Endometrium (tissue), 2 donors: ENCODE measurements at regions not wholly inside any gene's neighbourhood (a gene's known extent, or its start where the extent isn't known, plus 50 kb on each side); places are given as distances from the start of the nearest gene placed in this dataset.

Source experiments
- FAIRE-seq: peaks from 2 replicates; lab custom pipeline; 2012; peaks lifted over from hg19 to GRCh38; lab: Jason Lieb, UNC
- donor health status: control.
- donor health status: control.

DNA sequence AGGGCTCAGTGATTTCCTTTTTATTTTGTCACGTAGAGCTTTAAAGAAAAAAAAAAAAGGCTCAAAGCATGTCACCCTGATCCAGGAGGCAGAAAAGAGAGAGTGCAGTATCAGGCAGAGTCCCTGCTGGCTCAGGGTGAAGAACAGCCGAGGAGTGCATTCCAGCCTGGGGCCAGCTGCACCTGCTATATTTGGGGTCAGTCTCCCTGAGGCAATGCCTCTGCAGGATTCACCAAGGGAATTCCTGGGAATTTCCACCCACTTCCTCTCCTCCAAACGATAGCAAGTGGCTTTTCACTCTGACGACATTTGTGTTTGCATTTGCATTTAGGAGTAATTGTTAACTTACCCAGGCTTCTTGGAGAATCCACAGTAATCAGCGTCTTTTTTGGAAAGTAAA lies 202.9 kb upstream of the CTNNB1 start:
- no peak for FAIRE-seq

DNA sequence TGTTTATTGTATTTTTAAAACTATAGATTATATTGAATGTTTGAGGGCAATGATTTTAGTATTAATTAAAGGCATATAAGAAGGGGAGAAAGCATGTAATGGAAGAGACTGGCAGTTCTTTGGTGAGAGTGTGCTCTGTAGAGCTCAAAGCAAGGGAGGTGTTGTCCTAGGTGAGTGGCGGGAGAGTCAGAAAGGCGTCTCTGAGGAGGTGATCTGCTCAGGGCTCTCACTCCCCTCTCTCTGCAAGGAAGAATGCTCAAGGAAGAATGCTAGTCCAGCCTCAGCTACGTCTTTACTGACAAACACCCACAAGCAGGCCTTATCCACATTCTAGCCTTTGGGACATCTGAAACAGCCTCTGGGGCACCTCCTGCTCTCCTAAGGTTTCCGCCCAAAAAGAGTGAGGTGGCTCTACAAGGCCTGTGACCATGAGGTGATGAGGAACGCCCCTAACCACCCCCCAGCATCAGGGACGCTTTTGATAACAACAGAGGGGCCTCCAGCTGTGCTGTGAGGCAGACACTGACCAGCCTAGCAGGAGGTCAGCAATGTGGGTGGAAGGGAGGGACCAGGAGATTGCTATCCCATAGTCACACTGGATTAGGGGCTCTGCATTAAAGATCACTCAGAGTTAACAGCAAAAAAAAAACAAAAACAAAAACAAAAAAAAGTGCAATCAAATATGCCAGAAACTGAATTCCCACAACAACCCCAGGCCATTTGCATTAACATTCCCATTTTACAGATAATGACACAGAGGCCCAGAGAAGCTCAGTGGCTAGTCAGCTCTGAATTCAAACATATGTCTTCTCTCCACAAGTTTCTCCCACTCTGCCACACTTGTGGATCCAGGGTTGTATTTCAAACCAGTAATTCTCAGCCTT lies 202.2 kb upstream of the CTNNB1 start:
- no peak for FAIRE-seq

DNA sequence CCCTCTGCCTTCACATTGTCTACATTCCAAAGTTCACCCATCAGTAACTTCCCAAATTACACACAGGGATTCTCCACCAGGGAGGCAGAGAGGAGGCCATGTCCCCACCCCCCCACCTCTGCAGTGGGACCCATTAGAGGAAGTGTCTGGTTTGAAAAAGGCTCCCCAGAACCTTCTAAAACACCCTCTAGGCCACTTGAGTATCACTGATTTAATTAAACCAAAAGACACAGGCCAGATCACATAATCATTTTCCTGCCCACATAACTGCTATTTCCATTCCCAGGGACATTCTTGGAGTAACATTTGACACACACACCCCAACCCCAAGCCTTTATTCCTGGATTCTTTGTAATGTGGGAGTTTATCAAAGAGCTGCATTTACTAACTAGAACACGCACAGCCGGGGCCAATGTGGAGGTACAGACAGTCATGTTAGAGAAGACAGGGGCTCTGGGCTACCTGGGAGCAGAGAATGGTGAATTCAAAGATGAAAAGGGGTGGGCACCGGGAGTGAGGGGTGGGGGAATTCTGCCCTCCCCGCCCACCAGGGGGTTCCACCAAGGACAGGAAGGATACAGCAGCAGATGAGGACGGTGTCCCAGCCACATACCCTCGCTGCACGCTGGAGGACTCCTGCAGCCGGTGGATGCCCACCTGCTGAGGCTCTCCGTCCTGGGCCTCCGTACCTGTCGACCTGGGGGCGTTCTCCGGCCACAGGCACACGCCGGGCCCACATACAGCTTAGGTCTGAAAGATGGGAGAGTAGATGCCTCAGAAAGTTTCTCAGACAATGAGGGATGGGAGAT lies 201.4 kb upstream of the CTNNB1 start:
- no peak for FAIRE-seq

DNA sequence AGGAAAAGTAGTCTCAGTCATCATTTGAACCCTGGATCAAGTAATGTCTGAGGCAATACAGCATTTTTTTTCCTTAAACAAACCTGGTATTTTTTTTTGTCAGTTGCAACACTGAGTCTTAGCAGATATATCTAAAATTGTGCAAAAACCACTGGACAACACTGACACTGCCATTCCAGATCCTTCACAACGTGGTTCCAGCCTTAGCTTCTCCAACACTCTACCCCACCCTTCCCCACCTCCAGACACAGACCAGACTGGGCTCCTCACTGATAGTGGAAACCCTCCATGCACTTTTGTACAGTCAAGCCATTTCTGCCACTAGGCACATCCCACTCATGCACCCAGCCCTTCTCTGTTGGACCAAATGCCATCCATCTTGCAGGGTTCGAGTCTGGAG lies 199.6 kb upstream of the CTNNB1 start:
- no peak for FAIRE-seq

DNA sequence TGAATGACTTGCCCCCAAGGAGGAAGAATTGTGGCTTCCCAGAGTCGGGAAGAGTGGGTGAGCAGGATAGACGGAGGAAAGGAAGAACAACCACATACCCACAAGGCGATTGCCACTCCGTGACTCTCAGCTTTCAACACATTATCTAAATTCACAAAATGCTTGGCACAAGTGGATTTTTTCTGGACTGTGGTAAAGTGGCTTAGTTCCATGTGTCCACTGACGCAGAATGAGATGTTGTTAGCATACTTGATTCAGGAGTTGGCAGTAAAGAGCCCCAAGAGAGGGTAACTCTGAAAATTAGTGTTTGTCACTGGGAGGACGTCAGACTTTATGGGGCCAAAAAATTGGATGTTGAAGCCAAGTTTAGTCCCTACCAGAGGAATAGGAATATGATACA lies 198.8 kb upstream of the CTNNB1 start:
- no peak for FAIRE-seq

DNA sequence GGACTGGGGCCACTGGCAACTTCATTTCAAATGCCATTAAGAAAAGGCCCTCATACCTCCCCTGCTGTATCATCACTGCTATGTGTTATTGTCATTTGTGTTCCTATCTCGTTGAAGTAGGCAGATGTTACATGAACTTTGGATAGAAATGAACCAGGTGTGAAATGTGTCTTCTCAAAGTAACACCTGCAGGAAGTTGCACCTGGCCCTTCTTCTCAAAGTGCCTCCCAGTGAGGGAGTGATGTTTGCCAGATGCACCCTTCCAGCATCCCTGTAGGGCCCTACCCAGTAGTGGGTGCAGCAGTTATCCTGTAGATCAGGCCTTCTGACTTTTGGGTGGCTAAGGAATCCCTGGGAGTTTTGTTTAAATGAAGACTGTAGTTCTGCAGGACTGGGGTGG lies 197.7 kb upstream of the CTNNB1 start:
- no peak for FAIRE-seq

DNA sequence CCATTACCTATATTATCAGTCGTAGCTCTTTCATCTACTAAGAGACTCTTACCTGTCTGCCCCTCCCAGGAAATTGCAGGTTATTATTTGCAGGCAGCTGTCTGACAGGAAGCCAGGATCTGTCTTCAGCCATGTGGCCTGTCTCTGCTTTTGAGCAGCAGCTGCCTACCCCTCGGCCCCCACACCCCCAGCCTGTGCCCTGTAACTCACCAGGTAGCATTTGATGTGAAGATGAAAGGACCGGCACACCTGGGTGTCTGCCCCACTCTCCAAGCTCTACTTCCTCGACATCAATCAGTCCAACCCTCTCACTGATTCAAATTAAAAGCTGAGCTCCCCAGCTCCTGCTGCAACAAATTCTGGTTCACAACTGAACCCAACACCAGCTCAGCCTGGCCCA lies 197.2 kb upstream of the CTNNB1 start:
- FAIRE-seq = no peak

DNA sequence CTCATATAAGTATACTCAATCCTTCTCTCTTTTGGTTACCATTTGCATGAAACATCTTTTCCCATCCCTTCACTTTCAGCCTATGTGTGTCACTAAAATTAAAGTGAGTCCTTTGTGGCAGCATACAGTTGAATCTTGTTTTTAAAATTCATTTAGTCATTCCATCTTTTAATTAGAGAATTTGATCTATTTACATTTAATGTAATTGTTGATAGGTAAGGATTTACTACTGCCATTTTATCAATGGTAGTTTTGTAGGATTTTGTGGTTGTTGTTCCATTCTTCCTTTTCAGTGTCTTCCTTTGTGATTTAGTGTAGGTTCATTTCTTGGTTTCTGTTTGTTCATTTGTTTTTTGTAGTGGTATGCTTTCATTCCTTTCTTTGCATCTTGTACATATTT lies 191.9 kb upstream of the CTNNB1 start:
- FAIRE-seq = no peak

DNA sequence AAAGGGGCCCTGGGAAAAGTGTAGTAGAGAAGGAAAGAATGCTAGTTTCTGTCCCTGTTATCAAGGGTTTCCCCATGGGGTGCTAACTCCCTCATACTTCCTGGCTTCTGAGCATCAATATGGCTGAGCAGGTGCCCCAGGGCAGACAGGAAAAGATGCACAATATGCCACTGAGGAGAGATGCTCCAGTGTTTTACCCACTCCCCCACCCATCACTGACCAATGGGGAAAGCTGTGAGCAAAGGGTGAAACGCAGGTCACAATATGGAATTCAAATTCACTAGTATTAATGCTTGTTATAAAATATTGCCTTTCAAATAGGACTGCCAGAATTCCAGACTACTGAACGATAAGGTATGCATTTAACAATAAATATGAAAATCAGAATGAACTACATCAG lies 187.5 kb upstream of the CTNNB1 start:
- FAIRE-seq = no peak

DNA sequence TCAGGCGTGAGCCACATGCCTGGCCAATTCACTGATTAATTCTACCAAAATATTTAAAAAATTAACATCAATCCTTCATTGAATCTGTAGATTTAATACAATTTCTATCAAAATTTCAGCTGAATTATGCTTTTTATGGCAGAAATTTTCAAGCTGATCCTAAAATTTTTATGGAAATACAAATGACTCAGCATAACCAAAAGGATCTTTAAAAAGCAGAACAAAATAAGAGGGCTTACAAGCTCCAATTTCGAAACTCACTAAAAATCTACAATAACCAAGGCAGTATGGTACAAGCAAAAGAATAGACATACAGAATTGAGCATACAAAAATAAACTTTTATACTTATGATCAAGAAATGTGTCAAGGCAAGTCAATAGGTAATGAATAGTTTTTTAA lies 180.4 kb upstream of the CTNNB1 start:
- no peak for FAIRE-seq

DNA sequence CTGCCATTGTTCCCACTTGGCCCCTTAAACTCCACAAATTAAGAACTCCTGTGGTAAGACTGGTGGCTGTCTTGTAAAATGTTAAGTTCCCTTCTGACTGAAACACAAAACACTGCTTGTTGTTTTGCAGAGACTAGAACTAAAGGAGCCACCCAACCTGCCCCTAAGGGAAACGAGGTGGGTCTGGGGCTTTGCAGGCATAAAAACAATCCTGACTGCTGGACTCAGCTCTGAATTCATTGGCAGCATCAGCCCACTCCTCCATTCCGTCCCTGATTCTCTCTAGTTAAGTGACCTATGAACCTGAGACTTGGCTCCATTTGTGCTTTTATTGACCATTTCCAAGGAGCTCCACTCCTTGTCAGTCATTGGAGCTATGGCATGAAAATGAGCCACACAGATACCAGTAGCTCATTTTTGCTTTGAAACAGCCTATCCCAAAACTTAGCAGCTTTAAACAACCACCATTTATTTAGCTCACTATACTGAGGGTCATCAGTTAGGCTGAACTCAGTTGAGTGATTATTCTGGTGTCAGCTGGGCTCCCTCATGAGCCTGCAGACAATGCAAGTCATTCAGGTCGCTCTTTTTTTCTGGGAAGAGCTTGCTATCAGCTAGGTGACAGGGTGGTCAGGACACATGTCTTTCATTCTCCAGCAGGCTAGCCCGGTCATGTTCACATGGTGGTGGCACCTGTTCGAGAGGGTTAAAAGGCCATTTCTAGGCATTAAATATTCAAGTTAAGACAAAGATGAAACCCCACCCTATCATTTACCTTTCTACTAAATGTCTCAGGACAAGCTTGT lies 175.1 kb upstream of the CTNNB1 start:
- no peak for FAIRE-seq

DNA sequence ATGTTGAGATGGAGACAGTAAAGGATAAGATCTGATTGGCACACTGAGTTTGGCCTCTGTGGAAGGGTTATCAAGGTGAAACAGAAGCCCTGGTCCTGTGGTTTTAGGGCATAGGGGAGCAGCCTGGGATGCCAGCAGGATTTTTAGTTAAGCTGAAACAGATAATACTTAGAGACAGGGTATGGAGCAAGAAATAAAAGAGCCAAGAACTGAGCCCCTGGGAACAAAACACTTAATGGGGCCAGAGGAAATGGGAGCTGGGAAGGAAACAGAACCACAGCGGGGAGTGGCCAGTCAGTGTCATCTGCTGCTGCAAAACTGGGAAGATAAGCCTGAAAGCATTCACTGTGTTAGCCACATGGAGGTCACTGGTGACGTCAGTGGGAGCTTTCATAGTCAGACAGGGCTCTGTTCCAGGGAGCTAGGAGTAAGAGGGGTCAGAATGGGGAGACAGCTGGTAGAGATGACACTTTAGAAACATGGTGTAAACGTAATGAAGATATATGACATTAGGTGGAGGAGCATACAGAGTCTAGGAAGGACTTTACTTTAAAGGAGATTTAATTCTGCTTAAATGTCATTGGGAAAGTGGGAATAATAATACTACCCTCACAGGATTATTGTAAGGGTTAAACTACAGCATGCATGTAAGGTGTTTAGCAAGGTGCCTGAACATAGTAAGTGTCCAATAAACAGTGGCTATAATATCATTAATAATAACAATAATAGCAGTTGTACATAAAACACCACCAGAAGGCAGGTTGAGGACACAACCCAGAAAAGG lies 172.7 kb upstream of the CTNNB1 start:
- FAIRE-seq = no peak

DNA sequence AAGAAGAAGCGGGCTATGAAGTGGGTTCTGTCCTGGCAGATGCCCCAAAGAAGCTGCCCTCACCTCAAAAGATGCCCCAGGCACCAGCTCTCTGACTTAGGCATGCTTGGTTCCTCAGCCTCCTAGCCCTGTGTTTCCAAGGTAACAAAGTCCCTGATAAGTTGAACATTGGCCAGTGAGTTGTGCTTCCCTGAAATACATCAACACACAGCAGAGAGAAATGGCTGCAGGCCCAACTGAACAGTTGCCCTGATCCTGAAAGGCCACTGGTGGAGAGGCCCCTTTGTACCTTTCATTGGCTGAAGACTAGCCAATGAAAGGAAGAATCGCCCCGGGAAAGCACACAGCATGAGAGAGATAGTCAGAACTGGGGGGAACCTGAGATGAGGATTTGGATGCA lies 169.9 kb upstream of the CTNNB1 start:
- no peak for FAIRE-seq

DNA sequence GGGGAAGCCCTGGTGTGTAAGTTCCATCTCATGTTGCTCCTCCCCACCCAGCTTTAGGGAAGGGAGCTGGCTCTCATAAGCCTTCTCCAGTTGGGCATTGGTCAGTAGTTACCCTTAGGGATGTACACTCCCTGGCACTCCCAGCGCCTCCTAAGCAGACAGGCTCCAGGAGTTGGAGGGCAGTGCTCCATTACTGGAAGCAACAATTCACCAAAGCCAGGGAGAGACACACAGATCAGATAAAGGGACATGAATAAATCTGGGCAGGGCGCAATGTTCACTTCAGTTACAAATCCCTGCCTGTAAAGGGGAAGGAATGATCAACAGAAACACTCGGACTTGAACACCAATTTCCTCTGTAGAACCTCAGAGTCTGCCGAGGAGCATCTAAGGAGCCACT lies 169.1 kb upstream of the CTNNB1 start:
- no peak for FAIRE-seq

DNA sequence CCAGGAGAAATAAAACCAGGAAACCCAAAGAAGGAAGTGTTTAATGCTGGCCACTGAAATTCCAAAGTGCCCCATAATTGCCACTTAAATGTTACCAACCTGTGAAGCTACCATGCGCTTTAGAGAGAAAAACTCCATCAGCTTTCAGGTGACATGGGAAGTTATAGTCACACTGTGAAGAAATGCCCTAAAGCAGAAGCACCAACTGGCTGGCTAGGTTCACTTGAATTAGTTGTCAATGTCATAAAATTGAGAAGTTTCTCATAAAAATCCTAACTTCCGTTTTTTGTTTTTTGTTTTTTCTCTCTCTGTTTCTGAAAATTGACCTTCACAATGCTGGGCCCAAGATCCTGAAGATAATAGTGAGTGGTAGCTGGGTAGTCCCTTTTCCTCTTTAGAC lies 167.9 kb upstream of the CTNNB1 start:
- no peak for FAIRE-seq

DNA sequence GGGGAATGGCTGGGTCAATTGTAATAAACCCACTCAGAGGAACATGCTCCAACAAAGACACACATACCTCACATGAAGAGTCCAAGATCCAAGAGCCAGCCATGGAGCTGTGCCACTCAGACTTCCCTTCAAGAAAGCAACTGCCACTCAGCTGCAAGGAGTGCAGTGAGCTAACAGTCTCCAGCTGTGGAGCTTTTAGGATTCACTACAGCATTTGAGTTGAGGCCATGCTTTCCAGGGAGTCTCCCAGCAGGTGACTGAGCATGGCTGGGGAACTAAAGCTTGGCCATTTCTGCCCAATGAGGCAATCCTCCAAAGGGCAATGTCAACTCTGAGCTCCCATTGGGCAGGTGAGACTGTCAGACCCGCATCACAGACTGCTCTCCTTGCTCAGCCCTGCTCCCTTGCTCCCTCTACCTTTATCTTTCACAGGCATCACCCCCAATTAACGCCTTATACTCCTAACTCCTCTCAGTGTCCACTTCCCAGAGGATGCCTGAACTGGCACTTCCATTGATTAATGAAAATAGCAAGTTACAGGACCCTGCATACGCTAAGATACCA lies 165.3 kb upstream of the CTNNB1 start:
- FAIRE-seq = no peak

DNA sequence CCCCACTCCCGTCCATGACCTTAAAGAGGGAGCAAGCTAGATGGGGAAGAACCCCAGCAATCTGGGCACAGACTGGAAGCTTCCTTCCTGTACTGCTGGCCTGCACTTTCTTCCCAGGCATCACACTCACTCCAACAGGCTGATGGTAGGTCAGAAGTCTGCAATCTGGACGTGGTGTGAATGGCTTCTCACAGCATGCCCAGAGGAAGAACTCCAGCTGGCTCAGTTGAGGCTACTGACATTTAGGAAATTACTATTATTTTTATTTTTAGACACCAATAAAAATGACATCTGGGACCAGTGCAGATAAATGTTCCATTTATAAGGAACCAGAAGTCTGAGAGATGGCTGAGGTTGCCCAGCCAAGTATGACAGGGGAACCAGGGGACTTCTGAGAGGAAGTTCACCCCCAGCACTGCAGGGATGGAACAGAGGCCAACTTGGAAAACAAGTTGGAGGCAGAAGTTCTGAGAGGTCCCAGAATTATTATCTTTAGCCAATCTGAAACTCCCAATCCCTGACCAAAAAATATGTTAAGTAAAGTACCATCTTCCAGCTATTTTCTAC lies 163.8 kb upstream of the CTNNB1 start:
- no peak for FAIRE-seq

DNA sequence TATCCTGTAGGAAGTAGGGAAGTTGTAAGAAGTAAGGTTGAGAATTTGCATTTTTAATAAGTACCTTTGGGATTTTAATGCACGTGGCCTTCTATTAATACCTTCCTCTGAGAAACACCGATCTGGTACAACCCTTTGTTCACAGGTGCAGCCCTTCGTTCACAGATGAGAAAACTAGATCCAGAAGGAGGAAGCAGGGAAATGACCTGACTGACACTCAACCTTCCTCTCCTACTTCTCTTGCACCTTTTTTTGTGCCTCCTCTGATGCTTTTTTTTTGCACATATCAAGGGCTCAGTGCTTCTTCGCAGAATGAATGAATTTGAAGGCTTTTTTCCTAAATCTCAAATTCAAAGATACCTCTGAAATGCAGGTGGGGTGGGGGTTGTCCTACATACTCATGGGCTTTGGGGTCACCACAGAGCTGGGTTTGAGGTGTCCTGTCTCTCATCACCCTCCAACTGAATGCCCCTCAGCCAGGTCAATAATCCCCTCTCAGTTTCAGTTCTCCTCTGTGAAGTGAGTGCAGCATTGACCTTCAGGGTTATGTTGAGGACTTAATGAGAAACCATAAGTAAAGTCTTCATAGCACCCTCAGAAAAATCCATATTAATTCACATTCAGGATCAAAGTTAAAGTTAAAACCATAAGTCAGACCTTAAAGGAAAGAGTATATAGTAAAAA lies 161.5 kb upstream of the CTNNB1 start:
- no peak for FAIRE-seq

DNA sequence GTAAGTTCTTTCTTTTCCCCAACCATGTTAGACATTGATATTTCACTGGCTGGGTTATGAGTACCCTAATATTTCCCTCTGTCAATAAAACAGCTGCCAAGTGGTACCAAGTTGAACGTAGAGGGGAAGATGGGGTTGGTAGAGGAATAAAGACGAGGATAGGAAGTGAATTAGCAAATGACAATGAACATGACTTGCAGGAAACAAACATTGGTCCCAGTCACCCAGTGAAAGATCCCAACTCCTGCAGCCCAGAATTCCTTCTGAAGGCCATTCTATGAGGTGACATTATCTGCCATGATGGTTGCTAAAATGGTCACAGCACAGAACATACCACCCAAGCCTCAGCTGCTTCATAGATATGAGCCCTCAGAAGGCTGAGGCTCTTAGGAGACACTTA lies 159.0 kb upstream of the CTNNB1 start:
- no peak for FAIRE-seq

DNA sequence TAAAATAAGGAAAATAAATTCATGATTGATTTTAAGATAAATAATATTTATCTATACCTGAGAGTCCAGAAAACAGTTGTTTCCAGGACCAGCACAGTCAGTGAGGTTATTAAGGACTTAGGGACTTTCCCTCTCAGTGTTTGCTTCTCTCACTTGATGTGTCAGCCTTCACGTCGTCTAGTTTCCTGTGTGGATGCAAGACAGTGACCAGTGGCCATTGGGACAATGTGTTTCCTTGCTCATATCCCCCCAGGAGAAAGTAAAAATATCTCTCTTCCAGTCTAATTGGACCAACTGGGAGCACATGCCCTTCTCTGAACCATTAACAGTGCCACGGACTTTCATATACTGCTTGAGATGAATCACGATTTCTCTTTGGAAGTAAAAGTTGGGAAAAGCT lies 157.8 kb upstream of the CTNNB1 start:
- FAIRE-seq = no peak

DNA sequence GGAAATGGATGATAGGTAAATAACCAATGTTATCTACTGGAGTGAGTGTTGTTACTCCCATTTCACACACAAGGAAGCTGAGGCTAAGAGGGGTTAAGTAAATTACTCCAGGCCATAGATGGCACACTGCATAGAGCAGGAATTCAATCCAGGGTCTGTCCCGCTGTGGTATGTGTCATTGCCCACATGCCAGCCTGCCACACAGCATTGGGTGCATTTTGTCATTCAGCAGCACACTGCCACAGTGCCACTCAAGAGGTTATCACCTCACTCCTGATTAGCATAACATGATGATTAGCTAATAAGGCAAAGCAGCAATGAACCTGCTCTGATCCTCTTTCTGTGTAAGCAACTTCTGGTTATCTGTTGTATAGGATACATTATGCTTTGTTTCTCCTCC lies 157.4 kb upstream of the CTNNB1 start:
- no peak for FAIRE-seq
